HG02571 (cell line): ENCODE measurements at regions not wholly inside any gene's neighbourhood (a gene's known extent, or its start where the extent isn't known, plus 50 kb on each side); places are given as distances from the start of the nearest gene placed in this dataset.
"Not testable (repeated sequence)": the region's sequence is repeated elsewhere in the genome, so short reads cannot be mapped to it uniquely, and the experiment has no call there.

Source experiments
- ATAC-seq: cut with Tn5 transposase; IDR thresholded peaks from one replicate; pipeline ENCODE4 v1.9.1; 2021; ENCODE audit warnings: mild to moderate bottlenecking, moderate library complexity; ENCODE audit not compliant: unreplicated experiment

DNA sequence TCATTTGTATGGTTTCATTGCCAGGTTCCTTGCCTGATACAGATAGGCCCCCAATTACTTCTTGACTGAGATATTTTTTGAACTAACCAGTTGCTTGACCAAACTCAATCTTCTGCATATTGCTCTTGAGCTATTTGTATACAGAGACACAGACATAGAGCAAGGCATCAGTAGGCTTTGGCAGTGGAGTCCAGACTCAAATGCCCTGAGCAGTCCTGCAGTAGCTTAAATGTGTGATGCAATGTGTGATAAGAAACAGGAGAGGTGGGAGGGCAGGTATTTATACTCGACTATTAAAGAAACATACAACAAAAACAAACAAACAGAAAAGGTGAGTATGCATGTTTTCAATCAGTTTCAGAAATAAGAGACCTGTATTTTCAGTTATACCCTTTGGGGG lies 197.9 kb upstream of the DAB1 start:
- no peak for ATAC-seq

DNA sequence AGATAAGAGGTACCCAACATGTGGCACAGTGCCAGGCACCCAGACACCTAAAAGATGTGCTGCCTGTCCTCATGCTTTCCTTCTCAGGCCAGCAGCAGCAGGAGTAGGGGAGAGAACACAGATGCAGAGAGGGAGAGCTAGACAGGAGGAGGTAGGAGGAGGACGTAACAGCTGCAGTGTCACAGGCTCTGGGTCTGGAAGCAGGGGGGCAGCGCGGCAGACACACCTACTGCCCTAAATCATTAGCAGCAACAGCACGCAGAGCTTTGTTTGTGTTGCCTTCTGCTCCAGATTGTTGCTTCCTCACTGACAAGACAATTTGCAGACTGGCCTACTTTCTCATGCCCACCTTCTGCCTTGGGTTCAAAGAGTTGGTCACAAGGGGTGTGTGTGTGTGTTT lies 196.7 kb upstream of the DAB1 start:
- ATAC-seq = no peak

DNA sequence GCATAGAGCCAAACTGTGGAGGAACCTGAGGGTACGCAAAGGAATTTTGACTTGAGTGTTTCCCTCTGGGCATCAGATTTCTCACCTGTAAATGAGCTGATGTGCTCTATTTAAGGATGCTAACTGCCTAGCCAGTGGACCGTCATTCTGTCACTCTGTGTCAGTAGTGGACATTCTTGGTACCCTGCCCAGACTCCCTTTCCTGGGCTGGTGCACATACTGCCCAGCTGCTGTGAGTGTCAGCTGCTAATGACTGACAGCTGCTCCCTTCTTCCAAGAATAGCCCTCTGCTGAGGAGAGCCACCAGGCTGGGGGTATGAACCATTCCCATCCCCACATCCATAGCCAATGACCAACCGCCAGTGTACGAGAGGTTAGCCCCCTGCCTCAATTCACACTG lies 193.1 kb upstream of the DAB1 start:
- no peak for ATAC-seq

DNA sequence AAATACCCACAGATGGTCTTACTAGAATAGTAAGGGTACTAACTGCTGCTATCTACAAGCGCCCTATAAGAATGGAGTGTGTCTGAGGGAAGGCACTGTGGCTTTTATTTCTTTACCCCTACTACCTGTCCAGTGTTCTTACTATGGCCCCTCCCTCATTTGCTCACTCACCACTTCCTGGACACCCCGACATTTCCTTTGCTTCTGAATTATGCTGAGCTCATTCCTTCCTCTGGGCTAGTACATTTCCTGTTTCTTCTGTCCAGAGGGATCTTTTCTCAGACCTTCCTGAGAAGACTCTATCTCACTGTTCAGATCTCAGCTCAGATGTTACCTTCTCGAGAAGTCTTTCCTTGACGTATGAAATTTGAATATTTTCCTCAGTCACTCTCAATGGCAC lies 192.1 kb upstream of the DAB1 start:
- no peak for ATAC-seq

DNA sequence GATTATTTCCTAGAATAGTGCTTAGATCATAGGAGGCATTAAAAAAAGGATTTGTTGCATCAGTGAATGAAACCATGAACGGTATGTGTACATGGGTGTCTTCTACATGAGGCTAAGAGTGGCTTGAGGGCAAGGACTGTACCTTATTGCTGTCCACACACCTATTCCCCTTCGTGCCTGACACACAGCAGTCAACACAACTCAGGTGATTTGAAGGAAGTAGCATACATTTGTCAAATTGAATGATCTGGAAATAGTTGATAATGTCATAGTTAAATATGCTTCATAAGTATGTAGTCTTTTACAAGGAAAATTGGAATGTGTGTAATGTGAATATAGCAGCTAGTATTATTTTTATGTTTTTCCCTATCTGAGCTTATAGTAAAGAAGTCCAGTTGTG lies 189.0 kb upstream of the DAB1 start:
- ATAC-seq = no peak

DNA sequence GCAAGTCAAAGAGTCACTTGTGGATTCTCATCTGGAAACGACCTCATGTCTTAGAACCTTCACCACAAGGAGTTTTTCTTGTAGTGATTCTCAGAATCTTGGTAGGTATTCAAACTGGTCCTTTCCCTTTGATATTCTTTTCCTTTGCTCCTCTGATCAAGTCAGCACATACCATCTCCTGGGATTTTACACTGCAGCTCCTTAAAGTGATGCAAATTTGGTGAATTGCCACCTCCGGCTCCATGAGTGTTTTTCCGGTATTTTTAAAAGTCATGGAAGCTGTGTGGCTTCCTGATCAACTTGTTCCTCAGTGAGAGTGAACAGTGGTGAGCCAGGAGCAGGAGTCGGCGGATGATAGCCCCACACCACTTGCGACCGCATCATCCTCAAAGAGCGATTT lies 182.1 kb upstream of the DAB1 start:
- ATAC-seq = no peak

DNA sequence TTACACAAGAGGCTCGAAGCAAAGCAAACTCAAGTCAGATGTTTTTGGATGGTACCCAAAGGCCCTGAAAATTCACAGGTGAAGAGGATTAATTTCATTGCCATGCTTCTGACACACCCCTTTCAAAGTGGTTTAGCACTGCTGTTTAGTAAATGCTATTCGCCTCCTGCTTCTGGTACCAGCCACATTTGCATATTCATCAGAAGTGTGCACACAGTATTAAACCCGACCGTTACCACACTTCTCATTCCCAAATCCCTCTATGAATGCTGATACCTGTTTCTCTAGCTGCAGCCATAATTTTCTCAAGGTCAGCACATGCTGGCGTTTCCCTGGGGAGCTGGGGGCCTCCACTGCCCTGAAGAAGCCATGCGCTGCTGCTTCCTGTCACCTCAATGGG lies 179.8 kb upstream of the DAB1 start:
- ATAC-seq = no peak

DNA sequence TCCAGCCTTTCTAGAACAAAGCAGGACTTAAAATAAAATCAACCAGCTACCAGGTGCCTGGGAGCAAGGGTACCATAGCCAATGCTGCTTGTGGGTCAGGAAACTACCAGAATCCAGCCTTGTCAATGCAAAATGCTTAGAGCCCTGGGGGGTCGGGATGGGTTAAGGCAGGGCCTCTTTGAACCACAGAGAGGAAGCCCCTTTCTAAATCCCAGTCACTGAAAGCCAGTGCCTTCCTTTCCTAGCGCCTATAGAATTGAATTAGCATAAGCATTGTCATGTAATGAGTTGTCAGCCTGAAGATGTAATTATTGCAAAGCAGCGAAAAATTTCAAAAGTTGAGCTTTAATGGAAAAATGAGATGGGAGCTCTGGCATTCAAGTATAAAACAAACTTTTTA lies 176.6 kb upstream of the DAB1 start:
- ATAC-seq = no peak

DNA sequence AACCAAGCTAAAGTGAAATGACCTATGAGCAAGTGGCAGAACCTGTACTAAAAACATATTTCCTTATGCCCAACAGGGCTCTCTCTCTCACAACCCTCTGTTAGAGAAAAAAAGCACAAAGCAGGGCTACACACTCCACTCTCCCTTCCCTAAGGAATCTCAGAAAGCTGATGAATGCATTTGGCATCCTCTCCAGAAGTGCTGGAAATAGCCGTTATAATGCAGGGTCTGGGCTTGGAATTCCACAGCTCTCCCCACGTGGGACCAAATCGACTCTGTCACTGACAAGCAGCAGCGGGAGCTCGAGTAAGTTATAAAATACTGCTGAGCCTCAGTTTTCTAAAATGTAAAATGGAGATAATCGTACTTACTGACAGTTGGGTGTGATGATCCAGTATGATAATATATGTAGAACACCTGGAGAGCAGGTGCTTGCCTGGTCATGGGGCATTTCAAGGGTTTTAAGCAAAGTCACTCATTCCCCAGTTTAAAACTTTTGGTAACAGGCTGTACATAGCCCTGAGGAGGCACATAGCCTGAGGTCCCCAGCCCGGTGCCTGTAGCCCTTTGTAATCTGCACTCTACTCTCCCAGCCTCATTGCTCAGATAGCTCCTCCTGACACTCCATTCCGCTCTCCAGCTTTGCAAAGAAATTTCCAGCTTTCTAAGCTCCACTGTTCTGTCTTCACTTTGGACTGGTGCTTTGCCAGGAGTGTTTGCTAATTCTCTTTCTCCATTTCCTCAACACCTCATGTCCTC lies 175.6 kb upstream of the DAB1 start:
- no peak for ATAC-seq

DNA sequence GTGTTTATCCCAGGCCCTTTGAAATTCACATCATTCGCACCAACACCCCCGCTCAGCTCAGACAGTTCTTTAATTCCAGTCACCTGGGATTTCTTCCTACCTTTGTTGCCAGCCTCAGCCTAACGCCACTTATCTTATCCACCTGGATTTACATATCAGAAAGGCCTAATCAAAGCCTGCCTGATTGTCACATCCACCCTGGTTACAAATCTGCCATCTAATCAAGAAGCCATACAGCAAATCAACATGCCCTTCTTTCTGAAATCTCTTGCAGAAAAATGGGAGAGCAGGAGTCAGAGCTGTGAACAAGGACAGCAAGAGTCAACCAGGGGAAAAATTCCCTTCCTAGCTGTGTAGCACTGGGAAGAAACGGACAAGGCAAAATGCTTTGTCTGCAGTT lies 173.2 kb upstream of the DAB1 start:
- no peak for ATAC-seq

DNA sequence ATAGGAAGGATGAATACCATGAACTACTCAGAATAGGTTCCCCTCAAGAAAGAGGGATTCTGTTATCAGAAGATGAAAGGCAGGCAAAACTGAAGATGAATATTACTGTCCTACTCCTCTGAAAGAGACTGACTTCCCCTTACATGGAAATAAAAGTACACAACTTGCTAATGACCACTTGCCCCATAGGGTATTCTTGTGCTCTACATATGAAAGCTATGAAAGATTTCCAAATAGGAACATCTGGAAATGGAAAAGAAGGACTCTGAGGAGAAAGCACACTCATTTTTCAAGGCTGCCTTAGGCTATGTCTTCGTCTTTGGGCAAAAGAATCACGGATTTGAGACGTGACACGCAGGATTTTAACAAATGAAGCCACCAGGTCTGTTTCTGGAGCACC lies 170.1 kb upstream of the DAB1 start:
- no peak for ATAC-seq

DNA sequence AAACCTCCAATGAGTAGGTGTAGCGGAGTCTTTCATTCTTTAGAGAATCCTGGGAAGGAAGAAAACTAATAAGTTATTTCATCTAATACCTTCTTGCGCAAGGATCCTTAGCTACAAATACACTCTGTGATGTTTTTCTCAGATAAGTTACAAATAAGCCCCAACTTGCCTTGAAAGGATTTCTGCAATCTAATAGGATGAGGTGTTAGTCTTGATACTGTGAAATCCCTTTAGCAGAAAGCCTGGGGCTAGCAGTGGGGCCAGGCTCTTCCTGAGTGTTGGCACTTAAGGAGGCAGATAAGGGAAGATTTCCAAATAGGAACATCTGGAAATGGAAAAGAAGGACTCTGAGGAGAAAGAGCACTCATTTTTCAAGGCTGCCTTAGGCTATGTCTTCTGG lies 168.0 kb upstream of the DAB1 start:
- ATAC-seq = no peak

DNA sequence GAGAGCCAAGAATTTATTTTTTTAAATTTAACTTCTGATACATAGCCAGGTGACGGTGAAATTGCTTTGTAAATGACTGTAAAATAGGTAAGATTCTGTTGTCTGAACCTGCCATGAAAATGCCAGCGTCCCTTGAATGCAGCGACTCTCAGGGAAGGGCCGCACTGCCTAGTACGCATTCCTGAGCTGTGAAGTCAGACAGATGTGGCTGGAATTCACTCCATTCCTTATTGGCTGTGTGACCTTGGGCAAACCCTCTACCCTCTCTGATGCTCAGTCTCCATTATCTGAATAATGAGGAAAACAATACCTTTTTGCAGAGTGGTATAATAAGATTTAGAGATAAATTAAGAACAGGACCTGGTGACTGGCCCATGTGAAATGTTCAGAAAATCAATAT lies 167.1 kb upstream of the DAB1 start:
- ATAC-seq = no peak

DNA sequence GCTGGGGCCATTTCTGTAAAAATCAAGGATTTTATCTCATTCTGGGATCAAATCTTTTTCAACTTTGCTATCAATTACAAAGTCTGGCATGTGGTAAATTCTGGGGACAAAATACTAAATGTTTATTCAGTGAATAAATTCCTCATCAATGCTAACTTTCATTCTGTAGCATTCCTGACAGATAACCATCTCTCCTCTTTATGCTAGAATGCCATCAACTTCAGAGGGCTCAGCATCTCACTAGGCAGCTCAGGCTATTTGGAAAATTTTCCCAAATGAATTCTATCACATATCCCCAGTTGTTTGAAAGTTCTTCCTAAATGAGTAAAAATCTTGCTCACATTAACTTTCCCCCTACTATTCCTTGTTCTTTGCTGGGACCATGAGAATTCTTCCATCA lies 163.0 kb upstream of the DAB1 start:
- ATAC-seq = no peak

DNA sequence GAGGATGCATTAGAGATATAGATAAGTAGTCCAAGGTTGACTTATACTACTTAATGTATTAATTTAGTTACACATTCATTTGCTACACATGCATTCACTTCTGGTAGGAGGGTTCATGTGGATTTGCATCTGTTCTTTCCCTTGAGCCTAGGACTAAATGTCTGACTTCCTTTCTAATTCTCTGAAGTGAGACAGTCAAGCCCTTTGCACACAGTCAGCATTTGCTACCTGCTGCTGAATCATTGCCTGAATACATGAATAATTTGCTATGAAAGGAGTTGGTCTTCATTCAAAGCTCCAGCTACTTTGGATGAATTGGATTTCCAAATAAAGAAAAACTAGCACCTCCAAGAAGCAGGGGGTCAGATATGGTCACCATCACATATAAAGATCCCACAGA lies 154.8 kb upstream of the DAB1 start:
- no peak for ATAC-seq

DNA sequence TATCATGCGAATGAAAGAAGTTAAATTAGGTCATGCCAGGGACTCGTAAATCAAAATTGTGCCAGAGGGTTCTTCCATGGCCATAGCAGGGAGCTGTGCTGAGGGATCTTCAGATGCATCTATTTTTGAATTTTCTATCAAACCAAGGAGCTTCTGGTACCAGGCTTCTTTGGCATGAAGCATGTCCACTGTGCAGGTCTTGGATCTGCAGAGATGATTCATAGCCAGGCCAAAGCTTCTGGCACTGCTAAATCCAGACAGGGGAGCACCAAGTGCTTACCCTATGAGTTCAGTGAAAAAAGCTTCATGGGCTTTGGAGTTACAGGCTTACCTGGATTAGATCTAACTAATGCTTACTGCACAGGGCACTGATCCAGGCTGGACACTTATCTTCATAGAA lies 154.2 kb upstream of the DAB1 start:
- ATAC-seq = no peak

DNA sequence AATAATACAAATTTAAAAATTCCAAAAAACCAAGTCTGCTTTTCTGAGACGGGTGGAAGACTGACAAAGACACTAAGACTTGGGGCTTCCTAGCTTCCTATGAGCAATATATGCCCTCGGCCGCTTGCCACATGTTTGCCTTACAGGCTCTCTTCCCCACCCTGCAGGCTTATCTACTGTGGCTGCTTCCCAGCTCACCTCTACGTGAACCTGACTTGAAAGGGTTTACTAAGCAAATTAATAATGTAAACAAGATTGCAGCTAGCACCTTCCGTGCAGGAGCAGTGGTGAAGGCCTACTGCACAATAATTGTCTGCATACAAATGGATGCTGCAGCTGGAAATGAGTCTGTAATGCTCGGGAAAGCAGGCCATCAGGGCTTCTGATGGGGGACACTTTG lies 152.9 kb upstream of the DAB1 start:
- no peak for ATAC-seq

DNA sequence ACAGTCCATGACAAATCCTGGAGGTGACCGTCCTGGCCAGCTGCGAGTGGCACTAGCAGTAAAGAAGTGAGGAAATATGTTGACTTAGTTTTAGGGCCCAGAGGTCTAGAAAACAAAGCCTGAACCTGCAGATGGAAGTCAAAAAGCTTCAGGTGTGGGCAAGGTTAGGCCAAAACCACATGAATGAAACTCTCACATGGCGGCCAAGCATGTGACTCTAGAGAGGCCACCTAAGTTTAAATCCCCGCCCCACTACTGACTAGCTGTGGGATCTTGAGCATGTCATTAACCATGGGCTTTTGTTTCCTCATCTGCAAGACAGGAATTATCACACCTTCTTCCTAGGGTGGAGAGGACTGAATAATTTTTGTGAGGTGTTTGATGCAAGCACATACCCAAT lies 148.2 kb upstream of the DAB1 start:
- no peak for ATAC-seq

DNA sequence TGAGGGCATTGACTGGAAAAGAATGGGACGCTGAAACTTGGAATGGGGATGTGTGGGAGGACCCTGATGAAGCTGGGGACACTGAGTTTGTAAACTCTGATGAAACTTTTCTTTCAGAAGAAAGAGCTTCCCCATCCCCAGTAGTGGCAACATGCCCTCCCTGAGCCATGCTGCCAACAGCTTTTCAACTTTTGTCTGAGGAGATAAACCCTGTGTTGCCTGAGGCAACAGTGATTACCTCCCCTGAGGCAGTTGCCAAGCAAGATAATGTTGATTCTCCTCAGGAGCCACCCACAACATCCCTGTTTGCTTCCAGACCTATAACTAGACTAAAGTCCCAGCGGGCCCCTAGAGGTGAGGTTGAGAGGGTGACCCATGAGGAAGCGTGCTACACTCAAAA lies 134.2 kb upstream of the DAB1 start:
- ATAC-seq = not testable (repeated sequence)

DNA sequence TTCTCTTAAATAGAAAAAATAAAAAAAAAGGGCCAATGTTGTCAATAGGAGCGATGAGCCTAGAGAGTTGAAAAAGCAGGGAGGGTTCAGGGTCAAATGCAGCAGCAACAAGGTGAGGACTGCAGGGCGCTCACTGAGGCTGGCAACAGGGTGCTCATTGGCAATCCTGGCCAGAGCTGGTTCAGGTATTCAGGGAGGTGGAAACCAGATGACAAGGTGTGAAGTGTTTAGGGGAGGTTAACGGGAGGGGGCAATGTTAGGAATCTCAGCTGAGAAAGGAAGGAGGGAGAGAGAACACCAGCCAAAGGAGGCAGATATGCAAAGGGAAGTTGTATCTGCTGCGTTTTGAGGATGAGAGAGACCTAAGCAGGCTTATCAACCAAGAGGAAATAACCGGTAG lies 129.8 kb upstream of the DAB1 start:
- no peak for ATAC-seq

DNA sequence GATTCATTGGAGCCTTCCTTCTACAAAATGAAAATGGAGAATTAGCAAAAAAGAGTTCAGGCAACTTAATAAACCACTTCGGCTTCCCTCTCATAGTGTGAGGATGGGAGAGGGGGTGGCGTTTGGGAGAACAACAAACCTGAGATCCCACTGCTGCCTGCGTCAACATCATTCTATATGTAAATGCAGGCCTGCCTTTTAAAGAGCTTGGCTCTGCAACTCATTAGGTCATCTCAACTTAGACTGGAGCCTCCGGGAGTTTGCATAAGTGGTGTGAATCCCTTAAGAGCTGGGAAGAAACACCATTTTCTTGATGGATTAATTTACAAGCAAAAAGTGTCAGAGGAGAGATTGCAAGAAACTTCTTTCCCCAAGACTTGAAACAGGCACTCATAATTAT lies 127.6 kb upstream of the DAB1 start:
- no peak for ATAC-seq

DNA sequence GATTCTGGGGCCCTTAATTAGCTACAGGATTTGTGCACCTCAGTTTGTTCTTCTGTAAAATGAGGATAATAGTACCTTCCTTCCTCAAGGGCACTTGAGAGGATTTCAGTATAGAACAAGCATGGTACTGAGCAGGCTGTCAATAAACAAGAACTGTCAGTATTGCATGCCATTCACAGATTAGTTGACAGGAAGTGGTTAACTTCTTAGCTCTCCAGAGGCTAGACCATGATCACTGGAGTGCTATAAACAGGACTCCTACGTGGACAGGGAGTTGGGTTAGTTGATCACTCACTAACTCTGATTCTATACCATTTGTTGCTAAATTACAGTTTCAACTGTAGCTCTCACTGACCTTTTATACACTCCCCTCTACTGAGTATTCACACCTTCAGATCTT lies 126.2 kb upstream of the DAB1 start:
- ATAC-seq = no peak

DNA sequence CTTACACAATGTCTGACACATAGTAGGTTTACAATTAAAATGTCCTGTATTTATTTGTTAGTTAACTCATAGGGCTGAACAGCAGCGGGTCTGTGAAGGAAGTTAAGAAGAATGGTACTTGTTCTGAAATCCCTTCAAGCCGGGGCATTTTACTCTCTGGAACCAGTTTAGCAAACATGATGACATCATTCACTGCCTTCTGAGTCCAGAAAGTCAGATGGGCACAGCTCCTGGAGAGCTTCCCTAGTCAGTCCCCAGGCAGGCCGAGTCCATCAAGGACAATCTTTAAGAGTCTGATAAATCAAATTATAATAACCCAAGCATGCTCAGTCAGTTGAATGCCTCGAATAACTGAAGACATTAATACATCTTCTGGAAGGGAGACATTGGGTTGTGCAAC lies 125.4 kb upstream of the DAB1 start:
- no peak for ATAC-seq
